ENCODE measurements at regions not wholly inside any gene's neighbourhood (a gene's known extent, or its start where the extent isn't known, plus 50 kb on each side); places are given as distances from the start of the nearest gene placed in this dataset.

GRCh38 chr7:42460933-42461332 is 223.9 kb upstream of the GLI3 start:
- TF ChIP-seq GATA2 (IDR thresholded peaks at IDR 0.05; ENCODE audit: low read depth, low read length) = no peak
- no peak for TF ChIP-seq GATA3 (IDR thresholded peaks at IDR 0.05; ENCODE audit: low read depth, low read length)

All from SH-SY5Y (cell line).